Panc1 (cell line): ENCODE measurements at regions not wholly inside any gene's neighbourhood (a gene's known extent, or its start where the extent isn't known, plus 50 kb on each side); places are given as distances from the start of the nearest gene placed in this dataset.

ENCODE experiments used
- ATAC-seq: fragments of 200-7000 bp; cut with Tn5 transposase; 2 replicates; pipeline ENCODE4 v1.9.1; 2020; ENCODE audit warnings: mild to moderate bottlenecking, moderate library complexity
- BruUV-seq: library from RNA; stranded (reverse); fragments of 400-500 nt; replicated peaks from 2 replicates; lab custom pipeline; 2021; lab: Mats Ljungman, UMichigan
- CTCF ChIA-PET: fragments of 300-600 bp; sonication (Branson Sonifier 250); formaldehyde crosslinking; loops from one replicate; lab custom pipeline; 2022; ENCODE audit warnings: antibody characterized with exemption; lab: Charles Lee
- POLR2A ChIA-PET: fragments of 300-600 bp; sonication (Branson Sonifier 250); formaldehyde crosslinking; loops from one replicate; lab custom pipeline; 2022; ENCODE audit warnings: antibody characterized with exemption; lab: Charles Lee
- DNase-seq: peaks from one replicate; pipeline ENCODE4 v3.0.0-alpha.2; 2010; ENCODE audit warnings: low read depth, low spot score
- H3K27ac ChIP-seq: 2 replicates; pipeline ENCODE4 v1.5.1; 2011; ENCODE audit warnings: mild to moderate bottlenecking, low read length, inconsistent platforms
- H3K27me3 ChIP-seq: fragments of 200-500 bp; sonication (Bioruptor generic); 2 replicates; pipeline ENCODE4 v1.6.0; 2014; ENCODE audit warnings: low read length, inconsistent platforms; ENCODE audit not compliant: control insufficient read depth, insufficient read depth
- H3K36me3 ChIP-seq: fragments of 200-500 bp; sonication (Bioruptor generic); 2 replicates; pipeline ENCODE4 v1.5.1; 2014; ENCODE audit warnings: inconsistent platforms, mild to moderate bottlenecking, low read length, moderate library complexity; ENCODE audit not compliant: control insufficient read depth, insufficient read depth
- H3K4me1 ChIP-seq: 2 replicates; pipeline ENCODE4 v1.5.1; 2011; ENCODE audit warnings: inconsistent platforms, mild to moderate bottlenecking, low read length, moderate library complexity; ENCODE audit not compliant: control insufficient read depth, insufficient read depth
- H3K4me3 ChIP-seq, 2 experiments: 2 replicates each; pipeline ENCODE4 v1.5.1; 2011 to 2012; ENCODE audit warnings: low read depth in 2 of 2, low read length in 2 of 2, mild to moderate bottlenecking in 2 of 2, inconsistent platforms in 1 of 2, moderate library complexity in 1 of 2
- H3K9me3 ChIP-seq: fragments of 200-500 bp; sonication (Bioruptor generic); 2 replicates; pipeline ENCODE4 v1.5.1; 2014; ENCODE audit warnings: low read depth, mild to moderate bottlenecking, inconsistent platforms, low read length, moderate library complexity; ENCODE audit not compliant: control insufficient read depth, insufficient read depth
- CTCF ChIP-seq: fragments of 450-650 bp; IDR thresholded peaks from 2 replicates; pipeline ENCODE4 v1.5.1; 2017; ENCODE audit warnings: mild to moderate bottlenecking
- POLR2AphosphoS5 ChIP-seq: IDR thresholded peaks from 2 replicates; pipeline ENCODE4 v1.6.1; 2012; ENCODE audit warnings: mild to moderate bottlenecking, low read depth, low read length, moderate library complexity
- SIN3A ChIP-seq: IDR thresholded peaks from 2 replicates; pipeline ENCODE4 v1.6.1; 2012; ENCODE audit warnings: low read depth, mild to moderate bottlenecking, low read length, moderate library complexity, borderline replicate concordance; ENCODE audit not compliant: insufficient read depth
- TCF7L2 ChIP-seq: IDR thresholded peaks from 2 replicates; pipeline ENCODE4 v1.6.1; 2011; ENCODE audit warnings: mild to moderate bottlenecking, low read depth, low read length, inconsistent platforms
- in situ Hi-C: cut with HindIII; loops from 2 replicates; pipeline ENCODE4 v1.10.0; 2016; ENCODE audit warnings: low sequenced_read_pairs, low pct_unique_long_range_greater_than_20kb
- intact Hi-C: fragments of 100-400 bp; cut with micrococcal nuclease; formaldehyde crosslinking; loops from one replicate; pipeline ENCODE4 v1.10.0; 2022; ENCODE audit not compliant: unreplicated experiment
- TF ChIP-seq, protein P1 (sequence below), 2 experiments: IDR thresholded peaks; 2 replicates each; pipeline ENCODE4 v1.6.1; 2011 to 2012; ENCODE audit warnings: low read depth in 2 of 2, control low read depth in 1 of 2, low read length in 1 of 2, mild to moderate bottlenecking in 1 of 2, moderate library complexity in 1 of 2; ENCODE audit not compliant: insufficient read depth in 1 of 2

GRCh38 chr2:220744861-220745260 lies 827.2 kb downstream of the EPHA4 start:
- no peaks in the 10 kb centered on the region for H3K4me1 ChIP-seq
- DNase-seq (no peak), ATAC-seq (no peak)
- intact Hi-C loops (no loop called here), in situ Hi-C loops (no loop called here)
- BruUV-seq = no TSS peak
- H3K4me3 ChIP-seq = no peak overlapping the region
- H3K27me3 ChIP-seq = no peaks in the 10 kb centered on the region
- ChIA-PET POLR2A (no interaction called here), CTCF (no interaction called here)
- no peaks in the 10 kb centered on the region for H3K36me3 ChIP-seq
- H3K27ac ChIP-seq = no peak overlapping the region
- no peaks in the 10 kb centered on the region for H3K9me3 ChIP-seq
- TF ChIP-seq POLR2AphosphoS5 (no peak), SIN3A (no peak), CTCF (no peak), TCF7L2 (no peak)
- TF ChIP-seq, protein P1, sequence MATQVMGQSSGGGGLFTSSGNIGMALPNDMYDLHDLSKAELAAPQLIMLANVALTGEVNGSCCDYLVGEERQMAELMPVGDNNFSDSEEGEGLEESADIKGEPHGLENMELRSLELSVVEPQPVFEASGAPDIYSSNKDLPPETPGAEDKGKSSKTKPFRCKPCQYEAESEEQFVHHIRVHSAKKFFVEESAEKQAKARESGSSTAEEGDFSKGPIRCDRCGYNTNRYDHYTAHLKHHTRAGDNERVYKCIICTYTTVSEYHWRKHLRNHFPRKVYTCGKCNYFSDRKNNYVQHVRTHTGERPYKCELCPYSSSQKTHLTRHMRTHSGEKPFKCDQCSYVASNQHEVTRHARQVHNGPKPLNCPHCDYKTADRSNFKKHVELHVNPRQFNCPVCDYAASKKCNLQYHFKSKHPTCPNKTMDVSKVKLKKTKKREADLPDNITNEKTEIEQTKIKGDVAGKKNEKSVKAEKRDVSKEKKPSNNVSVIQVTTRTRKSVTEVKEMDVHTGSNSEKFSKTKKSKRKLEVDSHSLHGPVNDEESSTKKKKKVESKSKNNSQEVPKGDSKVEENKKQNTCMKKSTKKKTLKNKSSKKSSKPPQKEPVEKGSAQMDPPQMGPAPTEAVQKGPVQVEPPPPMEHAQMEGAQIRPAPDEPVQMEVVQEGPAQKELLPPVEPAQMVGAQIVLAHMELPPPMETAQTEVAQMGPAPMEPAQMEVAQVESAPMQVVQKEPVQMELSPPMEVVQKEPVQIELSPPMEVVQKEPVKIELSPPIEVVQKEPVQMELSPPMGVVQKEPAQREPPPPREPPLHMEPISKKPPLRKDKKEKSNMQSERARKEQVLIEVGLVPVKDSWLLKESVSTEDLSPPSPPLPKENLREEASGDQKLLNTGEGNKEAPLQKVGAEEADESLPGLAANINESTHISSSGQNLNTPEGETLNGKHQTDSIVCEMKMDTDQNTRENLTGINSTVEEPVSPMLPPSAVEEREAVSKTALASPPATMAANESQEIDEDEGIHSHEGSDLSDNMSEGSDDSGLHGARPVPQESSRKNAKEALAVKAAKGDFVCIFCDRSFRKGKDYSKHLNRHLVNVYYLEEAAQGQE (IDR thresholded peaks at IDR 0.05; ENCODE audit: insufficient read depth in 1 of 2, low read depth in 2 of 2, low read length in 1 of 2) = no peak

GRCh38 chr2:220745682-220746081 lies 826.4 kb downstream of the EPHA4 start:
- in situ Hi-C loops (no loop called here), intact Hi-C loops (no loop called here)
- Histone ChIP-seq H3K4me3 (no peak overlapping the region), H3K36me3 (no peaks in the 10 kb centered on the region), H3K27me3 (no peaks in the 10 kb centered on the region), H3K4me1 (no peaks in the 10 kb centered on the region), H3K27ac (no peak overlapping the region), H3K9me3 (no peaks in the 10 kb centered on the region)
- ATAC-seq (no peak), DNase-seq (no peak)
- ChIA-PET POLR2A (no interaction called here), CTCF (no interaction called here)
- BruUV-seq = no TSS peak
- no peak for TF ChIP-seq POLR2AphosphoS5

- DNase-seq = no peak
- no peaks in the 10 kb centered on the region for H3K36me3 ChIP-seq
- intact Hi-C loops (no loop called here), in situ Hi-C loops (no loop called here)
- H3K4me1 ChIP-seq = no peaks in the 10 kb centered on the region
- H3K4me3 ChIP-seq = no peak overlapping the region
- TF ChIP-seq POLR2AphosphoS5 (no peak), TCF7L2 (no peak), SIN3A (no peak), CTCF (no peak)
- TF ChIP-seq, protein P1 (IDR thresholded peaks at IDR 0.05; ENCODE audit: insufficient read depth in 1 of 2, low read depth in 2 of 2, low read length in 1 of 2) = no peak
- ChIA-PET POLR2A (no interaction called here), CTCF (no interaction called here)
- no peak for ATAC-seq
- H3K27ac ChIP-seq = no peak overlapping the region
- no peaks in the 10 kb centered on the region for H3K9me3 ChIP-seq
- BruUV-seq = no TSS peak
- no peaks in the 10 kb centered on the region for H3K27me3 ChIP-seq
Observed at GRCh38 chr2:220747736-220748135, 824.4 kb downstream of the EPHA4 start.
